ENCODE measurements at regions not wholly inside any gene's neighbourhood (a gene's known extent, or its start where the extent isn't known, plus 50 kb on each side); places are given as distances from the start of the nearest gene placed in this dataset.
A peak's percentile ranks its signal among the peaks of the same experiment; 100 is the strongest.
"Not testable (repeated sequence)": the region's sequence is repeated elsewhere in the genome, so short reads cannot be mapped to it uniquely, and the experiment has no call there.

- DNase-seq (ENCODE audit: low read depth), result no peak
- TF ChIP-seq CTCF (IDR thresholded peaks at IDR 0.05; ENCODE audit: low read length, missing control alignments), result no peak
- no peak overlapping the region for H3K4me3 ChIP-seq (replicated peaks; ENCODE audit: low read depth, low read length)
Observed at GRCh38 chr11:56848141-56848809, 99.8 kb upstream of the OR9G4 start.

GRCh38 chr11:56846631-56847576 lies 98.4 kb upstream of the OR9G4 start:
- H3K4me3 ChIP-seq (replicated peaks; ENCODE audit: low read depth, low read length), result no peak overlapping the region
- no peak for TF ChIP-seq CTCF (IDR thresholded peaks at IDR 0.05; ENCODE audit: low read length, missing control alignments)
- DNase-seq (ENCODE audit: low read depth), result peak; percentile 24

GRCh38 chr11:56845121-56845732 lies 96.7 kb upstream of the OR9G4 start:
- TF ChIP-seq CTCF (IDR thresholded peaks at IDR 0.05; ENCODE audit: low read length, missing control alignments), result no peak
- no peak overlapping the region for H3K4me3 ChIP-seq (replicated peaks; ENCODE audit: low read depth, low read length)
- DNase-seq (ENCODE audit: low read depth), result no peak

GRCh38 chr11:56843816-56844215 lies 95.3 kb upstream of the OR9G4 start:
- no peak for TF ChIP-seq CTCF (IDR thresholded peaks at IDR 0.05; ENCODE audit: low read length, missing control alignments)
- no peak for DNase-seq (ENCODE audit: low read depth)
- no peak overlapping the region for H3K4me3 ChIP-seq (replicated peaks; ENCODE audit: low read depth, low read length)

- DNase-seq (ENCODE audit: low read depth), result no peak
- TF ChIP-seq CTCF (IDR thresholded peaks at IDR 0.05; ENCODE audit: low read length, missing control alignments), result no peak
- H3K4me3 ChIP-seq (replicated peaks; ENCODE audit: low read depth, low read length), result no peak overlapping the region
Observed at GRCh38 chr11:56842814-56843794, 94.6 kb upstream of the OR9G4 start.

- peak; percentile 77 for DNase-seq (ENCODE audit: low read depth)
- no peak overlapping the region for H3K4me3 ChIP-seq (replicated peaks; ENCODE audit: low read depth, low read length)
- TF ChIP-seq CTCF (IDR thresholded peaks at IDR 0.05; ENCODE audit: low read length, missing control alignments), result peak; percentile 73
Observed at GRCh38 chr11:56841210-56841810, 92.8 kb upstream of the OR9G4 start.

GRCh38 chr11:56827357-56827756 lies 78.9 kb upstream of the OR9G4 start:
- H3K4me3 ChIP-seq (replicated peaks; ENCODE audit: low read depth, low read length); DNase-seq (ENCODE audit: low read depth): not testable (repeated sequence)
